Bronchial epithelial cell (primary cell): ENCODE measurements at regions not wholly inside any gene's neighbourhood (a gene's known extent, or its start where the extent isn't known, plus 50 kb on each side); places are given as distances from the start of the nearest gene placed in this dataset.
A peak's percentile ranks its signal among the peaks of the same experiment; 100 is the strongest.

Experiments used
- DNase-seq: peaks from one replicate; pipeline ENCODE4 v3.0.0-alpha.2; 2010; ENCODE audit warnings: low read depth
- FAIRE-seq: peaks from 2 replicates; lab custom pipeline; 2011; peaks lifted over from hg19 to GRCh38; lab: Jason Lieb, UNC
- H3K27me3 ChIP-seq: 2 replicates; pipeline ENCODE4 v1.5.1; 2011; ENCODE audit warnings: low read length; ENCODE audit not compliant: control insufficient read depth, insufficient read depth
- H3K36me3 ChIP-seq: 2 replicates; pipeline ENCODE4 v1.5.1; 2011; ENCODE audit warnings: low read length; ENCODE audit not compliant: control insufficient read depth, insufficient read depth
- H3K4me3 ChIP-seq: 2 replicates; pipeline ENCODE4 v1.5.1; 2011; ENCODE audit warnings: mild to moderate bottlenecking, low read depth, low read length, control low read depth
- TF ChIP-seq, protein P1 (sequence below): IDR thresholded peaks from 2 replicates; pipeline ENCODE4 v1.5.1; 2011; ENCODE audit warnings: mild to moderate bottlenecking, moderate library complexity, low read length, control low read depth, inconsistent platforms; ENCODE audit not compliant: insufficient read depth, severe bottlenecking

DNA sequence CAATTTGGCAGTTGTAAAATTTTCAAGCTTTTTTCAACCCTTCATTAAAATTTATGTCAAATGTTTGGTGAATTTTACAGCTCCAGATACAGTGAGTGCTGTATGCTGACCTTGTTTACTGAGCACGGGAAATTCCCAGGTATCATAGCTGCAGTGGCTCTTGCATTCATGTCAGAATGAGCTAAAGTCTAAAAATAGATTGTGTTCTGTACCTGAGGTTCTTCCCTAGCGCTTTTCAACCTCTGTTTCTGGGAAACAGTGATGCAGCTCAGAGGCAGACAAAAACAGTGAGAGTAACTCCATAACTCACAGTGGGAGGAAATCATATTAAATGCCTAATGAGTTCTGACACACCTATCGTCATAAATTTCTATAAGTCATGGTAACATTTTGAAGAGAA lies 393.8 kb upstream of the GNPDA2 start:
- TF ChIP-seq, protein P1, sequence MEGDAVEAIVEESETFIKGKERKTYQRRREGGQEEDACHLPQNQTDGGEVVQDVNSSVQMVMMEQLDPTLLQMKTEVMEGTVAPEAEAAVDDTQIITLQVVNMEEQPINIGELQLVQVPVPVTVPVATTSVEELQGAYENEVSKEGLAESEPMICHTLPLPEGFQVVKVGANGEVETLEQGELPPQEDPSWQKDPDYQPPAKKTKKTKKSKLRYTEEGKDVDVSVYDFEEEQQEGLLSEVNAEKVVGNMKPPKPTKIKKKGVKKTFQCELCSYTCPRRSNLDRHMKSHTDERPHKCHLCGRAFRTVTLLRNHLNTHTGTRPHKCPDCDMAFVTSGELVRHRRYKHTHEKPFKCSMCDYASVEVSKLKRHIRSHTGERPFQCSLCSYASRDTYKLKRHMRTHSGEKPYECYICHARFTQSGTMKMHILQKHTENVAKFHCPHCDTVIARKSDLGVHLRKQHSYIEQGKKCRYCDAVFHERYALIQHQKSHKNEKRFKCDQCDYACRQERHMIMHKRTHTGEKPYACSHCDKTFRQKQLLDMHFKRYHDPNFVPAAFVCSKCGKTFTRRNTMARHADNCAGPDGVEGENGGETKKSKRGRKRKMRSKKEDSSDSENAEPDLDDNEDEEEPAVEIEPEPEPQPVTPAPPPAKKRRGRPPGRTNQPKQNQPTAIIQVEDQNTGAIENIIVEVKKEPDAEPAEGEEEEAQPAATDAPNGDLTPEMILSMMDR: no peak
- no peak overlapping the region for H3K4me3 ChIP-seq
- H3K36me3 ChIP-seq: no peaks in the 10 kb centered on the region
- FAIRE-seq (no peak), DNase-seq (peak; percentile 12)
- H3K27me3 ChIP-seq: no peaks in the 10 kb centered on the region

DNA sequence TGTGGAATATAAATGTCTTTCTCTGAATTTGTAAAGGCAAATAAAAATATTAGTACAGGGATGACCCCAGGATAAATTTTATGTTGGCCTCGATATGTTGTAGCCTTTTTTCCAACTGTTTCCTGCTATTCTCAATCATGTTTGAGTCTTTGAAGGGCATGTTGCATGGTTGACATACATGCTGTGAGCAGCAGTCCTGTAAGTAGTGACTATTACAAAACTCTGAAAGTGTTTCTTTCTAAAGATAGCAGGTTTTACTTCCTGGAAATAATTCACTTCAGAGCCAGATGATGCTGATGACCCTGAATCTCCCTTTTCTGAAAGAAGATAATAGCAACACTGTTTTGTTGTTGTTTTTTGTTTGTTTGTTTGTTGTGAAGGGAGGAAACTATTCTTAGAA lies 393.0 kb upstream of the GNPDA2 start:
- no peaks in the 10 kb centered on the region for H3K36me3 ChIP-seq
- no peaks in the 10 kb centered on the region for H3K27me3 ChIP-seq
- TF ChIP-seq, protein P1: no peak
- DNase-seq (no peak), FAIRE-seq (no peak)
- no peak overlapping the region for H3K4me3 ChIP-seq

DNA sequence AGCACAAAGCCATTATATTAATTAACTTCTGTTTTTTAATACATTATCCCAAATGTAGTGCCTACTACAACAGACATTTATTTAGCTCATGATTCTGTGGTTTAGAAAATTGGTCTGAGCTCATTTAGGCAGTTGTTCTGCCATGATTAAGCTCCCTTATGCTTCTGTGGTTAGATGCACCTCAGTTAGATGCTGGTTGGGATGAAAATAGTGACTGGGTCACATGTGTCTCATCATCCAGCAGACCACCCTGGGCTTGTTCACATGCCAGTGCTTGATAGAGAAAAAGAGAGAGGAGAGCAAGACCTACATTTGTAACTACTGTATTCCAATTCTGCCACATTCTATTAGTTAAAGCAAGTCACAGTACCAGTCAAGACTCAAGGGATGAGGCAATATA lies 376.4 kb upstream of the GNPDA2 start:
- H3K36me3 ChIP-seq: no peaks in the 10 kb centered on the region
- TF ChIP-seq, protein P1: no peak
- no peaks in the 10 kb centered on the region for H3K27me3 ChIP-seq
- FAIRE-seq (no peak), DNase-seq (no peak)
- H3K4me3 ChIP-seq: no peak overlapping the region

DNA sequence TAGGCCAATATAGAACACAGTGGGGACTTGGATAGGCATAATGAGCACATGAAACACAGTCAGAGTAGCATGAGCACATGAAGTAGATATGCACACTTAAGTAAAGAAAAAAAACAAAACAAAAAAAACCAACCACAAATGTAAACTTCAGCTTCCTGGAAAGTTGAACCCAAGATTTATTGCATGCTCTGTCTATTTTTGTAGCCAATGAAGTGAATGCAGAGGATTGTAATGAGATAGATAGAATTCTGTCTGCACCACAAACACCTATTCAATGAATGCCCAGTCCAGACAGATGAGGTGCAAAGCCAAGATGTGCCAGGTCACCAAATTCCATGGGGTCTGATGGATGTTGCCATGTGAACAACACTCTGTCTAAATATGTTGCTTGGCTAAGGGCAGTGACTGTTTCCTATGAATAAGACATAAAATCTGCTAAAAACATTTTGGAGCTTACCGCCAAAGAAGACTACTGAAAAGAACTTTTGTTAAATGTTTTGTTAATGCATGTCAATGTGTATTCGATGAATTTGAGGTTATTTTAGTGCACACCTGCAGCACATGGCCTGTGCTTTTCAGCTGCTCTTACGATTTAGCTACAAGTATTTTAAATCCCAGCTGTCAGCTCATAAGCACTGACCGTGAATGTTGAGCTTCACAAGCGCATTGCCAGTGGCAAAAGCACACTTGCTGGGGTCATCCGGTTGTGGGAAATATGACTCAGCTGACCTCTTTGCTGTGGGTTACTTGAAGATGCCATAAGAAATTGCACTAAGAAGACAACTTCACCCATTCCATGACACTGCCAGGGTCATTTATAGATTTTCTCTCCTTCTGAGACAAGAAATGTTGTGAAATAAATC lies 374.8 kb upstream of the GNPDA2 start:
- H3K36me3 ChIP-seq: no peaks in the 10 kb centered on the region
- peak; percentile 36 for FAIRE-seq
- no peaks in the 10 kb centered on the region for H3K27me3 ChIP-seq
- TF ChIP-seq, protein P1: no peak
- no peak for DNase-seq
- H3K4me3 ChIP-seq: no peak overlapping the region

DNA sequence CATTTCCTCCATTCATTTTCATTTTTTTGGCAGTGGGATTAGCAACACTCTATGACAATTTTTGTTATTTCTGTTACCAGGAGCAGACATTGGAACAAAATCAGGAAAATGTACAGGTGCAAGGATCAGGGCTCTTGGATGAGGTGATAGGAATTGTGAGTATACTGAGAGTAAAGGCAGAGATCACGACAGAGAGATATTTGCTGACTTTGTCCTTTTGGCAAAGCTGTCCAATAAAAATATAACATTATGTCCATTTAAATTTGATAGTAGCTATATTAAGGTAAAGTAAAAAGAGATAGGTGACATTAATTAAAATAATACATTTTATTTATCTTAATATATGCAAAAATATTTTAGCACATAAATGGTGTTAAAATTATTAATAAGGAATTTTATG lies 373.1 kb upstream of the GNPDA2 start:
- TF ChIP-seq, protein P1: no peak

More for the DNA sequence above, 373.1 kb upstream of the GNPDA2 start:
- no peak for DNase-seq
- FAIRE-seq: no peak
- no peaks in the 10 kb centered on the region for H3K27me3 ChIP-seq
- H3K4me3 ChIP-seq: no peak overlapping the region
- no peaks in the 10 kb centered on the region for H3K36me3 ChIP-seq
